SK-N-SH treated with all-trans-retinoic acid at 6 μM for 48 hours (cell line): ENCODE measurements at regions not wholly inside any gene's neighbourhood (a gene's known extent, or its start where the extent isn't known, plus 50 kb on each side); places are given as distances from the start of the nearest gene placed in this dataset.

Source experiments
- ATAC-seq: fragments of 200-7000 bp; cut with Tn5 transposase; 3 replicates; pipeline ENCODE4 v1.9.1; 2020; ENCODE audit warnings: mild to moderate bottlenecking, moderate library complexity
- ARNTL ChIP-seq: fragments of 450-650 bp; formaldehyde crosslinking; IDR thresholded peaks from 2 replicates; pipeline ENCODE4 v1.5.0; 2020; ENCODE audit warnings: low read depth, mild to moderate bottlenecking, moderate library complexity, borderline replicate concordance
- BACH2 ChIP-seq: fragments of 250-450 bp; sonication (Bioruptor Pico); IDR thresholded peaks from 2 replicates; pipeline ENCODE4 v1.9.0; 2021; ENCODE audit warnings: mild to moderate bottlenecking, borderline replicate concordance
- CREB5 ChIP-seq: fragments of 250-450 bp; sonication (Bioruptor Pico); IDR thresholded peaks from 2 replicates; pipeline ENCODE4 v1.5.1; 2020; ENCODE audit warnings: low read depth, mild to moderate bottlenecking, moderate library complexity
- CSDC2 ChIP-seq: fragments of 250-450 bp; sonication (Bioruptor Pico); IDR thresholded peaks from 2 replicates; pipeline ENCODE4 v1.5.0; 2020; ENCODE audit warnings: mild to moderate bottlenecking, moderate library complexity
- CSRNP3 ChIP-seq: fragments of 250-450 bp; sonication (Bioruptor Pico); IDR thresholded peaks from 2 replicates; pipeline ENCODE4 v1.5.1; 2021; ENCODE audit warnings: mild to moderate bottlenecking, moderate library complexity
- ESRRG ChIP-seq: fragments of 250-450 bp; sonication (Bioruptor Pico); IDR thresholded peaks from 2 replicates; pipeline ENCODE4 v1.6.1; 2021; ENCODE audit warnings: mild to moderate bottlenecking
- GLIS3 ChIP-seq: fragments of 250-450 bp; sonication (Bioruptor Pico); IDR thresholded peaks from 2 replicates; pipeline ENCODE4 v1.5.0; 2020; ENCODE audit warnings: mild to moderate bottlenecking, moderate library complexity
- ISL1 ChIP-seq: fragments of 250-450 bp; sonication (Bioruptor Pico); IDR thresholded peaks from 2 replicates; pipeline ENCODE4 v2.1.2; 2022; ENCODE audit warnings: mild to moderate bottlenecking, moderate library complexity
- OSR1 ChIP-seq: fragments of 250-450 bp; sonication (Bioruptor Pico); IDR thresholded peaks from 2 replicates; pipeline ENCODE4 v1.8.0; 2022; ENCODE audit warnings: moderate library complexity, mild to moderate bottlenecking, inconsistent platforms
- POU6F1 ChIP-seq: fragments of 250-450 bp; sonication (Bioruptor Pico); IDR thresholded peaks from 2 replicates; pipeline ENCODE4 v1.8.0; 2021; ENCODE audit warnings: low read depth, mild to moderate bottlenecking, moderate library complexity, borderline replicate concordance
- PPARA ChIP-seq: fragments of 250-450 bp; sonication (Bioruptor Pico); IDR thresholded peaks from 2 replicates; pipeline ENCODE4 v1.5.0; 2020; ENCODE audit warnings: mild to moderate bottlenecking, borderline replicate concordance
- RARB ChIP-seq: fragments of 250-450 bp; sonication (Bioruptor Pico); IDR thresholded peaks from 2 replicates; pipeline ENCODE4 v1.8.0; 2021; ENCODE audit warnings: mild to moderate bottlenecking, moderate library complexity
- SNAI2 ChIP-seq: fragments of 250-450 bp; sonication (Bioruptor Pico); IDR thresholded peaks from 2 replicates; pipeline ENCODE4 v1.5.0; 2020; ENCODE audit warnings: mild to moderate bottlenecking, moderate library complexity
- TCF4 ChIP-seq: fragments of 250-450 bp; sonication (Bioruptor Pico); IDR thresholded peaks from 2 replicates; pipeline ENCODE4 v1.8.0; 2021; ENCODE audit warnings: mild to moderate bottlenecking, moderate library complexity, borderline replicate concordance
- TOX ChIP-seq: fragments of 250-450 bp; sonication (Bioruptor Pico); IDR thresholded peaks from 2 replicates; pipeline ENCODE4 v1.8.0; 2021; ENCODE audit warnings: mild to moderate bottlenecking, moderate library complexity, borderline replicate concordance
- TSHZ2 ChIP-seq: fragments of 250-450 bp; sonication (Bioruptor Pico); IDR thresholded peaks from 2 replicates; pipeline ENCODE4 v1.5.0; 2020; ENCODE audit warnings: mild to moderate bottlenecking, moderate library complexity
- ZC3H10 ChIP-seq: fragments of 250-450 bp; sonication (Bioruptor Pico); IDR thresholded peaks from 2 replicates; pipeline ENCODE4 v1.5.1; 2021; ENCODE audit warnings: mild to moderate bottlenecking, moderate library complexity
- ZFP3 ChIP-seq: fragments of 250-450 bp; sonication (Bioruptor Pico); IDR thresholded peaks from 2 replicates; pipeline ENCODE4 v1.5.0; 2020; ENCODE audit warnings: mild to moderate bottlenecking, moderate library complexity
- ZFP30 ChIP-seq: fragments of 450-650 bp; formaldehyde crosslinking; IDR thresholded peaks from 2 replicates; pipeline ENCODE4 v1.5.0; 2022; ENCODE audit warnings: mild to moderate bottlenecking, moderate library complexity
- ZNF565 ChIP-seq: fragments of 450-650 bp; formaldehyde crosslinking; conservative IDR thresholded peaks from 2 replicates; pipeline ENCODE4 v1.5.0; 2020; ENCODE audit warnings: low read depth, mild to moderate bottlenecking, moderate library complexity
- ZNF70 ChIP-seq: fragments of 450-650 bp; formaldehyde crosslinking; IDR thresholded peaks from 2 replicates; pipeline ENCODE4 v1.5.0; 2020; ENCODE audit warnings: mild to moderate bottlenecking, moderate library complexity
- ZNF8 ChIP-seq: fragments of 450-650 bp; formaldehyde crosslinking; IDR thresholded peaks from 2 replicates; pipeline ENCODE4 v1.5.0; 2020; ENCODE audit warnings: mild to moderate bottlenecking, moderate library complexity

GRCh38 chr5:15215056-15215455, 284.9 kb upstream of the FBXL7 start:
- ATAC-seq = no peak
- TF ChIP-seq ISL1 (no peak), GLIS3 (CRISPR knock-in tag) (no peak), ZNF8 (CRISPR knock-in tag) (no peak)

- ATAC-seq = no peak
- no peak for TF ChIP-seq TCF4 (CRISPR knock-in tag)
- no peak for TF ChIP-seq ZNF565 (CRISPR knock-in tag)
- TF ChIP-seq CSRNP3 (CRISPR knock-in tag) = no peak
- no peak for TF ChIP-seq ARNTL
- TF ChIP-seq OSR1 (CRISPR knock-in tag) = no peak
- TF ChIP-seq PPARA = no peak
- TF ChIP-seq ESRRG (CRISPR knock-in tag) = no peak
- TF ChIP-seq BACH2 = no peak
- no peak for TF ChIP-seq ZFP3 (CRISPR knock-in tag)
- no peak for TF ChIP-seq ZNF8 (CRISPR knock-in tag)
- no peak for TF ChIP-seq RARB (CRISPR knock-in tag)
- no peak for TF ChIP-seq ZFP30 (CRISPR knock-in tag)
These were observed 286.0 kb upstream of the FBXL7 start for GRCh38 chr5:15214010-15214409.

- ATAC-seq = no peak
- TF ChIP-seq ZFP3 (CRISPR knock-in tag) = no peak
- peak; percentile 38 for TF ChIP-seq ISL1
These were observed 290.8 kb upstream of the FBXL7 start for GRCh38 chr5:15209053-15209762.

GRCh38 chr5:15206133-15206532, 293.8 kb upstream of the FBXL7 start:
- ATAC-seq = no peak

More at GRCh38 chr5:15206133-15206532, 293.8 kb upstream of the FBXL7 start:
- no peak for TF ChIP-seq SNAI2
- TF ChIP-seq TOX = no peak
- TF ChIP-seq ZNF565 (CRISPR knock-in tag) = no peak
- no peak for TF ChIP-seq TCF4 (CRISPR knock-in tag)
- TF ChIP-seq ZFP30 (CRISPR knock-in tag) = no peak
- no peak for TF ChIP-seq CSDC2 (CRISPR knock-in tag)
- no peak for TF ChIP-seq GLIS3 (CRISPR knock-in tag)
- TF ChIP-seq ARNTL = no peak
- TF ChIP-seq ZNF70 = no peak
- TF ChIP-seq CSRNP3 (CRISPR knock-in tag) = no peak
- no peak for TF ChIP-seq POU6F1 (CRISPR knock-in tag)
- TF ChIP-seq ZNF8 (CRISPR knock-in tag) = no peak
- TF ChIP-seq ISL1 = no peak
- TF ChIP-seq TSHZ2 = no peak
- no peak for TF ChIP-seq ZC3H10 (CRISPR knock-in tag)
- TF ChIP-seq ZFP3 (CRISPR knock-in tag) = no peak
- TF ChIP-seq CREB5 (CRISPR knock-in tag) = no peak
